Activated CD8-positive, alpha-beta T cell treated with anti-CD3 and anti-CD28 coated beads for 36 hours (primary cell): ENCODE measurements at regions not wholly inside any gene's neighbourhood (a gene's known extent, or its start where the extent isn't known, plus 50 kb on each side); places are given as distances from the start of the nearest gene placed in this dataset.

Experiments used
- ATAC-seq: fragments of 200-7000 bp; cut with Tn5 transposase; one replicate; pipeline ENCODE4 v1.10.0; 2021; ENCODE audit warnings: mild to moderate bottlenecking, moderate library complexity
- CTCF ChIA-PET: fragments of 350-600 bp; sonication (Branson Sonifier 250); formaldehyde crosslinking; loops from one replicate; lab custom pipeline; 2021; ENCODE audit warnings: antibody characterized with exemption; lab: Charles Lee
- POLR2A ChIA-PET: fragments of 350-600 bp; sonication (Branson Sonifier 250); formaldehyde crosslinking; loops from one replicate; lab custom pipeline; 2021; ENCODE audit warnings: antibody characterized with exemption; lab: Charles Lee
- DNase-seq: peaks from one replicate; pipeline ENCODE4 v3.0.0-alpha.2; 2020
- H3K27ac Mint-ChIP-seq: one replicate; pipeline ENCODE4 v1.8.0; 2021; ENCODE audit warnings: mild to moderate bottlenecking, mixed read lengths
- H3K27me3 Mint-ChIP-seq: one replicate; pipeline ENCODE4 v1.8.0; 2021; ENCODE audit warnings: mixed read lengths
- H3K36me3 Mint-ChIP-seq: one replicate; pipeline ENCODE4 v1.8.0; 2021; ENCODE audit warnings: low read depth, mixed read lengths
- H3K4me1 Mint-ChIP-seq: one replicate; pipeline ENCODE4 v1.8.0; 2021; ENCODE audit warnings: low read depth, mixed read lengths
- H3K4me3 Mint-ChIP-seq: one replicate; pipeline ENCODE4 v1.8.0; 2021; ENCODE audit warnings: mild to moderate bottlenecking, moderate library complexity, mixed read lengths
- H3K9me3 Mint-ChIP-seq: one replicate; pipeline ENCODE4 v1.8.0; 2021; ENCODE audit warnings: mixed read lengths
- intact Hi-C: fragments of 100-400 bp; cut with micrococcal nuclease; formaldehyde crosslinking; loops from one replicate; pipeline ENCODE4 v1.10.0; 2022
- TF ChIP-seq, protein P1 (sequence below): fragments of 200-600 bp; IDR thresholded peaks from one replicate; pipeline ENCODE4 v1.8.0; 2022; ENCODE audit warnings: antibody characterized with exemption, mild to moderate bottlenecking

- Mint-ChIP-seq H3K4me3 (no peak overlapping the region), H3K27me3 (peaks cover 3% of the 10 kb centered on the region), H3K4me1 (no peaks in the 10 kb centered on the region), H3K27ac (no peak overlapping the region), H3K36me3 (no peaks in the 10 kb centered on the region), H3K9me3 (no peaks in the 10 kb centered on the region)
- TF ChIP-seq, protein P1, sequence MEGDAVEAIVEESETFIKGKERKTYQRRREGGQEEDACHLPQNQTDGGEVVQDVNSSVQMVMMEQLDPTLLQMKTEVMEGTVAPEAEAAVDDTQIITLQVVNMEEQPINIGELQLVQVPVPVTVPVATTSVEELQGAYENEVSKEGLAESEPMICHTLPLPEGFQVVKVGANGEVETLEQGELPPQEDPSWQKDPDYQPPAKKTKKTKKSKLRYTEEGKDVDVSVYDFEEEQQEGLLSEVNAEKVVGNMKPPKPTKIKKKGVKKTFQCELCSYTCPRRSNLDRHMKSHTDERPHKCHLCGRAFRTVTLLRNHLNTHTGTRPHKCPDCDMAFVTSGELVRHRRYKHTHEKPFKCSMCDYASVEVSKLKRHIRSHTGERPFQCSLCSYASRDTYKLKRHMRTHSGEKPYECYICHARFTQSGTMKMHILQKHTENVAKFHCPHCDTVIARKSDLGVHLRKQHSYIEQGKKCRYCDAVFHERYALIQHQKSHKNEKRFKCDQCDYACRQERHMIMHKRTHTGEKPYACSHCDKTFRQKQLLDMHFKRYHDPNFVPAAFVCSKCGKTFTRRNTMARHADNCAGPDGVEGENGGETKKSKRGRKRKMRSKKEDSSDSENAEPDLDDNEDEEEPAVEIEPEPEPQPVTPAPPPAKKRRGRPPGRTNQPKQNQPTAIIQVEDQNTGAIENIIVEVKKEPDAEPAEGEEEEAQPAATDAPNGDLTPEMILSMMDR, result no peak
- ATAC-seq, result no peak
- ChIA-PET POLR2A (interaction anchor here (0.6 kb wide), 1 partner anchor 37 kb away, joined by 3 read pairs; no protein-coding TSS in a partner anchor), CTCF (no interaction called here)
- intact Hi-C loops, result no loop called here
- no peak for DNase-seq
Observed at GRCh38 chr1:56374026-56374974, 205.1 kb downstream of the PLPP3 start.

DNA sequence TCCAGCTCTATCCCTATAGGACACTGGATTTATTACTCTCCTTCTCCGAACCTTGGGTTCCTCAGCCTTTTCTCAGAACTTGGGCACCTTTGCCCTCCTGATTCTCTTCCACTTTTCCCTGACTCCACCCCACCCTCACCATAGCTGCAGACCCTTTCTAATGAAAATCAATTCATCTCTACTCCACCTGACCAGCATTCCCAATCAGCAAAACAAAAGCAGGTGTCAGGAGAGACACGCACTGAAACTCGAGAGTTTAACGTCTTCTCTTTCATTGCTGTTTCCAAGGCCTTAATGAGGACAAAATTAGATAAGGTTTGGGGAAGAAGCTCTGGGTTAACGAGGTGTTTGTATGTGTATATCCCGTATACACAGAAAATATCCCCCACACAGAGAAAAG lies 208.8 kb downstream of the PLPP3 start:
- ATAC-seq (no peak), DNase-seq (no peak)
- TF ChIP-seq, protein P1, result no peak
- Mint-ChIP-seq H3K27ac (no peak overlapping the region), H3K4me1 (no peaks in the 10 kb centered on the region), H3K36me3 (no peaks in the 10 kb centered on the region), H3K9me3 (no peaks in the 10 kb centered on the region), H3K4me3 (no peak overlapping the region), H3K27me3 (no peaks in the 10 kb centered on the region)
- ChIA-PET CTCF (no interaction called here), POLR2A (no interaction called here)
- intact Hi-C loops, result no loop called here

DNA sequence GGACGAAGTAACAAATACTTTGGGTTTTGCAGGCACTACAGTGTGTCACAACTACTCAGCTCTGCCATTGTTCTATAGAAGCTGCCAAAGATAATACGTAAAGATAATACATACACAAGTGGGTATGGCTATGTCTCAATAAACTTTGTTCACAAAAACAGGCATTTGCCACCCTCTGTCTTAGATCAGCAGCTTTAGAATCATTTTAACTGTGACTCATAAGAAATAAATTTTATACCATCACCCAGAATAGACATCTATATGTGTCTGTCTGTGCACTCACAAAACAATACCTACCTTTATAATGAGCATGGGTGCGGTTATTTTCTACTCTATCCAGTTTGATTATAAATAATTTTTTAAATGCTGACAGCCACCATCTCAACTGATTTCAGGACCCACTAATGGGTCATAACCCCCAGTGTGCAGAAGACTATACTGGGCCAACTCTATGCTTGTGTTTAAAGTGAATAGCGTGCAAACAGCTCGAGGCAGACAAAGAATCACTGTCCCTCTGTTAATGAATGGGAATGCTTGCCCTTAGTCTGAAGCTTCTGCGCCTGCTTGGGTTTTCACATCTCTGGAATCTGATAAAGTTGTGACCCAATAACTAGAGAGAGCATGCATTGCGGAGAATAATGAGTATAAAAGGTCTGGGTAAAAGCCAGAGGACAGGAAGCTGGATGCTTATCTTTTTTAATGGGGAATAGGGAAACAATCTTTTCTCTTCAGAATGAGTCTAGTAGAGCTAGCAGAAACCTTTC lies 216.2 kb downstream of the PLPP3 start:
- Mint-ChIP-seq H3K27me3 (no peaks in the 10 kb centered on the region), H3K4me1 (no peaks in the 10 kb centered on the region), H3K27ac (no peak overlapping the region), H3K9me3 (no peaks in the 10 kb centered on the region), H3K4me3 (no peak overlapping the region), H3K36me3 (no peaks in the 10 kb centered on the region)
- CTCF ChIA-PET, result no interaction called here
- TF ChIP-seq, protein P1, result no peak
- no peak for DNase-seq
- ATAC-seq, result no peak
- intact Hi-C loops, result no loop called here
- POLR2A ChIA-PET, result interaction anchor here (0.6 kb wide), 1 partner anchor 160 kb away, joined by 3 read pairs; no protein-coding TSS in a partner anchor

GRCh38 chr1:56360021-56360420 lies 219.3 kb downstream of the PLPP3 start:
- H3K4me3 Mint-ChIP-seq, result no peak overlapping the region
- no peaks in the 10 kb centered on the region for H3K36me3 Mint-ChIP-seq
- TF ChIP-seq, protein P1, result no peak
- H3K4me1 Mint-ChIP-seq, result no peaks in the 10 kb centered on the region
- ChIA-PET POLR2A (no interaction called here), CTCF (no interaction called here)
- intact Hi-C loops, result no loop called here
- no peak overlapping the region for H3K27ac Mint-ChIP-seq
- ATAC-seq (no peak), DNase-seq (no peak)
- no peaks in the 10 kb centered on the region for H3K27me3 Mint-ChIP-seq
- H3K9me3 Mint-ChIP-seq, result no peaks in the 10 kb centered on the region

GRCh38 chr1:56359056-56359455 lies 220.3 kb downstream of the PLPP3 start:
- no peak overlapping the region for H3K27ac Mint-ChIP-seq
- ATAC-seq (no peak), DNase-seq (no peak)
- intact Hi-C loops, result no loop called here
- ChIA-PET POLR2A (no interaction called here), CTCF (no interaction called here)
- H3K9me3 Mint-ChIP-seq, result no peaks in the 10 kb centered on the region
- TF ChIP-seq, protein P1, result no peak
- H3K4me3 Mint-ChIP-seq, result no peak overlapping the region
- H3K36me3 Mint-ChIP-seq, result no peaks in the 10 kb centered on the region
- H3K4me1 Mint-ChIP-seq, result no peaks in the 10 kb centered on the region
- H3K27me3 Mint-ChIP-seq, result no peaks in the 10 kb centered on the region
